Panc1 (cell line): ENCODE measurements at regions not wholly inside any gene's neighbourhood (a gene's known extent, or its start where the extent isn't known, plus 50 kb on each side); places are given as distances from the start of the nearest gene placed in this dataset.

Experiments used
- ATAC-seq: fragments of 200-7000 bp; cut with Tn5 transposase; 2 replicates; pipeline ENCODE4 v1.9.1; 2020; ENCODE audit warnings: mild to moderate bottlenecking, moderate library complexity
- BruUV-seq: library from RNA; stranded (reverse); fragments of 400-500 nt; replicated peaks from 2 replicates; lab custom pipeline; 2021; lab: Mats Ljungman, UMichigan
- CTCF ChIA-PET: fragments of 300-600 bp; sonication (Branson Sonifier 250); formaldehyde crosslinking; loops from one replicate; lab custom pipeline; 2022; ENCODE audit warnings: antibody characterized with exemption; lab: Charles Lee
- POLR2A ChIA-PET: fragments of 300-600 bp; sonication (Branson Sonifier 250); formaldehyde crosslinking; loops from one replicate; lab custom pipeline; 2022; ENCODE audit warnings: antibody characterized with exemption; lab: Charles Lee
- DNase-seq: peaks from one replicate; pipeline ENCODE4 v3.0.0-alpha.2; 2010; ENCODE audit warnings: low read depth, low spot score
- H3K27ac ChIP-seq: 2 replicates; pipeline ENCODE4 v1.5.1; 2011; ENCODE audit warnings: mild to moderate bottlenecking, low read length, inconsistent platforms
- H3K27me3 ChIP-seq: fragments of 200-500 bp; sonication (Bioruptor generic); 2 replicates; pipeline ENCODE4 v1.6.0; 2014; ENCODE audit warnings: low read length, inconsistent platforms; ENCODE audit not compliant: control insufficient read depth, insufficient read depth
- H3K36me3 ChIP-seq: fragments of 200-500 bp; sonication (Bioruptor generic); 2 replicates; pipeline ENCODE4 v1.5.1; 2014; ENCODE audit warnings: inconsistent platforms, mild to moderate bottlenecking, low read length, moderate library complexity; ENCODE audit not compliant: control insufficient read depth, insufficient read depth
- H3K4me1 ChIP-seq: 2 replicates; pipeline ENCODE4 v1.5.1; 2011; ENCODE audit warnings: inconsistent platforms, mild to moderate bottlenecking, low read length, moderate library complexity; ENCODE audit not compliant: control insufficient read depth, insufficient read depth
- H3K4me3 ChIP-seq, 2 experiments: 2 replicates each; pipeline ENCODE4 v1.5.1; 2011 to 2012; ENCODE audit warnings: low read depth in 2 of 2, low read length in 2 of 2, mild to moderate bottlenecking in 2 of 2, inconsistent platforms in 1 of 2, moderate library complexity in 1 of 2
- H3K9me3 ChIP-seq: fragments of 200-500 bp; sonication (Bioruptor generic); 2 replicates; pipeline ENCODE4 v1.5.1; 2014; ENCODE audit warnings: low read depth, mild to moderate bottlenecking, inconsistent platforms, low read length, moderate library complexity; ENCODE audit not compliant: control insufficient read depth, insufficient read depth
- POLR2AphosphoS5 ChIP-seq: IDR thresholded peaks from 2 replicates; pipeline ENCODE4 v1.6.1; 2012; ENCODE audit warnings: mild to moderate bottlenecking, low read depth, low read length, moderate library complexity
- SIN3A ChIP-seq: IDR thresholded peaks from 2 replicates; pipeline ENCODE4 v1.6.1; 2012; ENCODE audit warnings: low read depth, mild to moderate bottlenecking, low read length, moderate library complexity, borderline replicate concordance; ENCODE audit not compliant: insufficient read depth
- TCF7L2 ChIP-seq: IDR thresholded peaks from 2 replicates; pipeline ENCODE4 v1.6.1; 2011; ENCODE audit warnings: mild to moderate bottlenecking, low read depth, low read length, inconsistent platforms
- in situ Hi-C: cut with HindIII; loops from 2 replicates; pipeline ENCODE4 v1.10.0; 2016; ENCODE audit warnings: low sequenced_read_pairs, low pct_unique_long_range_greater_than_20kb
- intact Hi-C: fragments of 100-400 bp; cut with micrococcal nuclease; formaldehyde crosslinking; loops from one replicate; pipeline ENCODE4 v1.10.0; 2022; ENCODE audit not compliant: unreplicated experiment
- TF ChIP-seq, protein P1 (sequence below): fragments of 450-650 bp; IDR thresholded peaks from 2 replicates; pipeline ENCODE4 v1.5.1; 2017; ENCODE audit warnings: mild to moderate bottlenecking
- TF ChIP-seq, protein P2 (sequence below), 2 experiments: IDR thresholded peaks; 2 replicates each; pipeline ENCODE4 v1.6.1; 2011 to 2012; ENCODE audit warnings: low read depth in 2 of 2, control low read depth in 1 of 2, low read length in 1 of 2, mild to moderate bottlenecking in 1 of 2, moderate library complexity in 1 of 2; ENCODE audit not compliant: insufficient read depth in 1 of 2

GRCh38 chr5:164482351-164482750 is 976.9 kb downstream of the MAT2B start:
- in situ Hi-C loops: no loop called here
- intact Hi-C loops: no loop called here

DNA sequence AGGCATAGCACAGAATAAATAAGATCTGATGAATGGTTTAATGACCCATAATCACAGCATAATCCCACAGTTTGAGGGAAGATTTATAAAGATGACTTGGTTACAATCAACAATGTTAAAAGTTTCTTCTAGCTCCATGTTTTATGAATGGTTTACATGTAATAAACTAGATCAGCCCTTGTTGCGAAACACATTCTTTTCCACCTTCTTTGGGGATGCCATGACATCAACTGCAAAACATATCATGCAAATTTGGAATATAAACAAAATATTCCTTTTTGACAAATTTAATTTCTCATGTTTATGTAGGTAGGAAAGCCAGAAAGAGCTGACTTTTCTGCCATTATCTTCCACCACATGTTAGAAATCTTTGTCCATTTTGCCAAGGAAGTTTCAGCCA is 979.5 kb downstream of the MAT2B start:
- no peak for TF ChIP-seq SIN3A
- no peak for TF ChIP-seq POLR2AphosphoS5
- TF ChIP-seq, protein P1, sequence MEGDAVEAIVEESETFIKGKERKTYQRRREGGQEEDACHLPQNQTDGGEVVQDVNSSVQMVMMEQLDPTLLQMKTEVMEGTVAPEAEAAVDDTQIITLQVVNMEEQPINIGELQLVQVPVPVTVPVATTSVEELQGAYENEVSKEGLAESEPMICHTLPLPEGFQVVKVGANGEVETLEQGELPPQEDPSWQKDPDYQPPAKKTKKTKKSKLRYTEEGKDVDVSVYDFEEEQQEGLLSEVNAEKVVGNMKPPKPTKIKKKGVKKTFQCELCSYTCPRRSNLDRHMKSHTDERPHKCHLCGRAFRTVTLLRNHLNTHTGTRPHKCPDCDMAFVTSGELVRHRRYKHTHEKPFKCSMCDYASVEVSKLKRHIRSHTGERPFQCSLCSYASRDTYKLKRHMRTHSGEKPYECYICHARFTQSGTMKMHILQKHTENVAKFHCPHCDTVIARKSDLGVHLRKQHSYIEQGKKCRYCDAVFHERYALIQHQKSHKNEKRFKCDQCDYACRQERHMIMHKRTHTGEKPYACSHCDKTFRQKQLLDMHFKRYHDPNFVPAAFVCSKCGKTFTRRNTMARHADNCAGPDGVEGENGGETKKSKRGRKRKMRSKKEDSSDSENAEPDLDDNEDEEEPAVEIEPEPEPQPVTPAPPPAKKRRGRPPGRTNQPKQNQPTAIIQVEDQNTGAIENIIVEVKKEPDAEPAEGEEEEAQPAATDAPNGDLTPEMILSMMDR: no peak
- TF ChIP-seq, protein P2, sequence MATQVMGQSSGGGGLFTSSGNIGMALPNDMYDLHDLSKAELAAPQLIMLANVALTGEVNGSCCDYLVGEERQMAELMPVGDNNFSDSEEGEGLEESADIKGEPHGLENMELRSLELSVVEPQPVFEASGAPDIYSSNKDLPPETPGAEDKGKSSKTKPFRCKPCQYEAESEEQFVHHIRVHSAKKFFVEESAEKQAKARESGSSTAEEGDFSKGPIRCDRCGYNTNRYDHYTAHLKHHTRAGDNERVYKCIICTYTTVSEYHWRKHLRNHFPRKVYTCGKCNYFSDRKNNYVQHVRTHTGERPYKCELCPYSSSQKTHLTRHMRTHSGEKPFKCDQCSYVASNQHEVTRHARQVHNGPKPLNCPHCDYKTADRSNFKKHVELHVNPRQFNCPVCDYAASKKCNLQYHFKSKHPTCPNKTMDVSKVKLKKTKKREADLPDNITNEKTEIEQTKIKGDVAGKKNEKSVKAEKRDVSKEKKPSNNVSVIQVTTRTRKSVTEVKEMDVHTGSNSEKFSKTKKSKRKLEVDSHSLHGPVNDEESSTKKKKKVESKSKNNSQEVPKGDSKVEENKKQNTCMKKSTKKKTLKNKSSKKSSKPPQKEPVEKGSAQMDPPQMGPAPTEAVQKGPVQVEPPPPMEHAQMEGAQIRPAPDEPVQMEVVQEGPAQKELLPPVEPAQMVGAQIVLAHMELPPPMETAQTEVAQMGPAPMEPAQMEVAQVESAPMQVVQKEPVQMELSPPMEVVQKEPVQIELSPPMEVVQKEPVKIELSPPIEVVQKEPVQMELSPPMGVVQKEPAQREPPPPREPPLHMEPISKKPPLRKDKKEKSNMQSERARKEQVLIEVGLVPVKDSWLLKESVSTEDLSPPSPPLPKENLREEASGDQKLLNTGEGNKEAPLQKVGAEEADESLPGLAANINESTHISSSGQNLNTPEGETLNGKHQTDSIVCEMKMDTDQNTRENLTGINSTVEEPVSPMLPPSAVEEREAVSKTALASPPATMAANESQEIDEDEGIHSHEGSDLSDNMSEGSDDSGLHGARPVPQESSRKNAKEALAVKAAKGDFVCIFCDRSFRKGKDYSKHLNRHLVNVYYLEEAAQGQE (IDR thresholded peaks at IDR 0.05; ENCODE audit: insufficient read depth in 1 of 2, low read depth in 2 of 2, low read length in 1 of 2): no peak
- TF ChIP-seq TCF7L2: no peak
- DNase-seq: no peak
- Histone ChIP-seq H3K27me3 (no peaks in the 10 kb centered on the region), H3K36me3 (no peaks in the 10 kb centered on the region), H3K27ac (no peak overlapping the region), H3K4me3 (no peak overlapping the region), H3K9me3 (no peaks in the 10 kb centered on the region), H3K4me1 (no peaks in the 10 kb centered on the region)
- ChIA-PET CTCF (no interaction called here), POLR2A (no interaction called here)
- ATAC-seq: no peak
- no TSS peak for BruUV-seq
- in situ Hi-C loops: no loop called here
- intact Hi-C loops: no loop called here

More at GRCh38 chr5:164482351-164482750, 976.9 kb downstream of the MAT2B start:
- no peak overlapping the region for H3K27ac ChIP-seq
- no peak overlapping the region for H3K4me3 ChIP-seq
- DNase-seq: no peak
- no peaks in the 10 kb centered on the region for H3K4me1 ChIP-seq
- H3K36me3 ChIP-seq: no peaks in the 10 kb centered on the region
- BruUV-seq: no TSS peak
- no peaks in the 10 kb centered on the region for H3K9me3 ChIP-seq
- ChIA-PET CTCF (no interaction called here), POLR2A (no interaction called here)
- no peak for TF ChIP-seq SIN3A
- TF ChIP-seq, protein P2 (IDR thresholded peaks at IDR 0.05; ENCODE audit: insufficient read depth in 1 of 2, low read depth in 2 of 2, low read length in 1 of 2): no peak
- no peak for TF ChIP-seq POLR2AphosphoS5
- TF ChIP-seq, protein P1: no peak
- no peak for TF ChIP-seq TCF7L2
- H3K27me3 ChIP-seq: no peaks in the 10 kb centered on the region
- no peak for ATAC-seq
